ENCODE measurements at regions not wholly inside any gene's neighbourhood (a gene's known extent, or its start where the extent isn't known, plus 50 kb on each side); places are given as distances from the start of the nearest gene placed in this dataset.
"Not testable (repeated sequence)": the region's sequence is repeated elsewhere in the genome, so short reads cannot be mapped to it uniquely, and the experiment has no call there.

- no peak for DNase-seq
These were observed 51.5 kb upstream of the C1orf53 start for GRCh38 chr1:197850918-197851317.

GRCh38 chr1:197850042-197850441 is 52.4 kb upstream of the C1orf53 start:
- no peak for DNase-seq

- no peak for DNase-seq
These were observed 54.1 kb upstream of the C1orf53 start for GRCh38 chr1:197848350-197848749.

GRCh38 chr1:197845886-197846285 is 56.5 kb upstream of the C1orf53 start:
- DNase-seq, result no peak

GRCh38 chr1:197844651-197845050 is 57.8 kb upstream of the C1orf53 start:
- DNase-seq, result no peak

- DNase-seq, result no peak
These were observed 59.0 kb upstream of the C1orf53 start for GRCh38 chr1:197843401-197843800.

GRCh38 chr1:197842646-197843045 is 59.8 kb upstream of the C1orf53 start:
- DNase-seq, result no peak

- no peak for DNase-seq
These were observed 60.4 kb upstream of the C1orf53 start for GRCh38 chr1:197841883-197842553.

GRCh38 chr1:197841158-197841557 is 61.3 kb upstream of the C1orf53 start:
- no peak for DNase-seq

- DNase-seq, result not testable (repeated sequence)
These were observed 62.6 kb upstream of the C1orf53 start for GRCh38 chr1:197839786-197840185.

GRCh38 chr1:197838836-197839235 is 63.6 kb upstream of the DENND1B start:
- peak; percentile 36 for DNase-seq

- DNase-seq, result no peak
These were observed 62.6 kb upstream of the DENND1B start for GRCh38 chr1:197837911-197838310.

GRCh38 chr1:197836356-197836755 is 61.1 kb upstream of the DENND1B start:
- DNase-seq, result not testable (repeated sequence)

GRCh38 chr1:197829011-197829410 is 53.7 kb upstream of the DENND1B start:
- DNase-seq, result not testable (repeated sequence)

- DNase-seq, result no peak
These were observed 50.3 kb upstream of the DENND1B start for GRCh38 chr1:197825541-197825940.

Data from amniotic stem cell (primary cell).